ENCODE measurements at regions not wholly inside any gene's neighbourhood (a gene's known extent, or its start where the extent isn't known, plus 50 kb on each side); places are given as distances from the start of the nearest gene placed in this dataset.

GRCh38 chr13:38490657-38491056 lies 141.0 kb downstream of the UFM1 start:
- no peak for TF ChIP-seq CTCF (IDR thresholded peaks at IDR 0.05; ENCODE audit: low read depth, low read length)
- TF ChIP-seq POLR2A (IDR thresholded peaks at IDR 0.05; ENCODE audit: extremely low read depth, insufficient read length) = no peak
- TF ChIP-seq MAX (IDR thresholded peaks at IDR 0.05; ENCODE audit: low read depth, low read length) = no peak

All from NB4 (cell line).